ENCODE measurements at regions not wholly inside any gene's neighbourhood (a gene's known extent, or its start where the extent isn't known, plus 50 kb on each side); places are given as distances from the start of the nearest gene placed in this dataset.

- POLR2A ChIA-PET = no interaction called here
These were observed 308.8 kb downstream of the SPRY1 start for GRCh38 chr4:123705419-123705818.

GRCh38 chr4:123706973-123707372 is 310.4 kb downstream of the SPRY1 start:
- CTCF ChIA-PET = no interaction called here

More at GRCh38 chr4:123705419-123705818, 308.8 kb downstream of the SPRY1 start:
- TF ChIP-seq, protein P1, sequence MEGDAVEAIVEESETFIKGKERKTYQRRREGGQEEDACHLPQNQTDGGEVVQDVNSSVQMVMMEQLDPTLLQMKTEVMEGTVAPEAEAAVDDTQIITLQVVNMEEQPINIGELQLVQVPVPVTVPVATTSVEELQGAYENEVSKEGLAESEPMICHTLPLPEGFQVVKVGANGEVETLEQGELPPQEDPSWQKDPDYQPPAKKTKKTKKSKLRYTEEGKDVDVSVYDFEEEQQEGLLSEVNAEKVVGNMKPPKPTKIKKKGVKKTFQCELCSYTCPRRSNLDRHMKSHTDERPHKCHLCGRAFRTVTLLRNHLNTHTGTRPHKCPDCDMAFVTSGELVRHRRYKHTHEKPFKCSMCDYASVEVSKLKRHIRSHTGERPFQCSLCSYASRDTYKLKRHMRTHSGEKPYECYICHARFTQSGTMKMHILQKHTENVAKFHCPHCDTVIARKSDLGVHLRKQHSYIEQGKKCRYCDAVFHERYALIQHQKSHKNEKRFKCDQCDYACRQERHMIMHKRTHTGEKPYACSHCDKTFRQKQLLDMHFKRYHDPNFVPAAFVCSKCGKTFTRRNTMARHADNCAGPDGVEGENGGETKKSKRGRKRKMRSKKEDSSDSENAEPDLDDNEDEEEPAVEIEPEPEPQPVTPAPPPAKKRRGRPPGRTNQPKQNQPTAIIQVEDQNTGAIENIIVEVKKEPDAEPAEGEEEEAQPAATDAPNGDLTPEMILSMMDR (IDR thresholded peaks at IDR 0.05; ENCODE audit: control extremely low read depth, extremely low read depth, low read depth, missing control alignments) = no peak
- no peak for DNase-seq (ENCODE audit: extremely low spot score)
- CTCF ChIA-PET = interaction anchor here (1.1 to 1.7 kb wide), 2 partner anchors 16 to 142 kb away, joined by 3 to 4 read pairs; no protein-coding TSS in a partner anchor

GRCh38 chr4:123708902-123709301 is 312.3 kb downstream of the SPRY1 start:
- TF ChIP-seq, protein P1 (IDR thresholded peaks at IDR 0.05; ENCODE audit: control extremely low read depth, extremely low read depth, low read depth, missing control alignments) = no peak
- POLR2A ChIA-PET = no interaction called here
- DNase-seq (ENCODE audit: extremely low spot score) = no peak
- CTCF ChIA-PET = no interaction called here

More at GRCh38 chr4:123706973-123707372, 310.4 kb downstream of the SPRY1 start:
- TF ChIP-seq, protein P1 (IDR thresholded peaks at IDR 0.05; ENCODE audit: control extremely low read depth, extremely low read depth, low read depth, missing control alignments) = no peak
- POLR2A ChIA-PET = no interaction called here
- no peak for DNase-seq (ENCODE audit: extremely low spot score)

DNA sequence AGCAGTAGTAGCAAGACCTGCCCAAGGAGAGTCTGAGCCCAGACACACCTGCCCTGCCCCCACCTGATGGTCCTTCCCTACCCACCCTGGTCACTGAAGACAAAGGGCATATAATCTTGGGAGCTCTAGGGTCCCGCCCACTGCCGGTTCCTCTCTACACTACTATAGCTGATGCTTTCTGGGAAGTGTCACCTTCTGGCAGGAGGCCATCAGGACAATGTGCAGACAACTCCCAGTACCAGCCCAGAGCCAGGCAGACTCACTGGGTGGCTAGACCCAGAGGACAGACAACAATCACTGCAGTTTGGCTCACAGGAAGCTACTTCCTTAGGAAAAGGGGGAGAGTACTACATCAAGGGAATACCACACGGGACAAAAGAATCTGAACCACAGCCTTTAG is 312.7 kb downstream of the SPRY1 start:
- no peak for DNase-seq (ENCODE audit: extremely low spot score)
- ChIA-PET CTCF (no interaction called here), POLR2A (no interaction called here)
- TF ChIP-seq, protein P1 (IDR thresholded peaks at IDR 0.05; ENCODE audit: control extremely low read depth, extremely low read depth, low read depth, missing control alignments) = no peak

GRCh38 chr4:123731035-123731434 is 334.4 kb downstream of the SPRY1 start:
- ChIA-PET POLR2A (no interaction called here), CTCF (no interaction called here)

GRCh38 chr4:123737156-123737555 is 340.6 kb downstream of the SPRY1 start:
- CTCF ChIA-PET = no interaction called here
- POLR2A ChIA-PET = no interaction called here
- no peak for DNase-seq (ENCODE audit: extremely low spot score)
- TF ChIP-seq, protein P1 (IDR thresholded peaks at IDR 0.05; ENCODE audit: control extremely low read depth, extremely low read depth, low read depth, missing control alignments) = no peak

More at GRCh38 chr4:123731035-123731434, 334.4 kb downstream of the SPRY1 start:
- TF ChIP-seq, protein P1 (IDR thresholded peaks at IDR 0.05; ENCODE audit: control extremely low read depth, extremely low read depth, low read depth, missing control alignments) = no peak
- DNase-seq (ENCODE audit: extremely low spot score) = no peak

DNA sequence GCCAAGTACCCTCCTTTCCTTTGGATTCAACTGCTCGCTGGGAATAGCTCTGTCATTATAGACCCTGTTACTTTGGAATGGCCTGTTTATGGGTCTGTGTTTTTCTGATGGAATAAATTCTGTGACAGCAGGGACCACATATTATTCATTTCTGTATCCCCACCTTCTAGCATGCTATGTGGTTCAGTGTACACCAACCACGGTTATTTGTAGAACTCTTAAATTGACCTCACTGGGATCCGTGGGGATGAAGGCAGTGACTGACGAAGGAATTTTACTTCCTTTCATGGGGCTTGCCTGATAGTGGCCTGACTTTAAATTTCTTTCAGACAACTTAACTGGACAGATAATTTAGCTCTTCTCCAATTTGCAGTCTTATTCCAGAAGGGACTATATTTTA is 343.2 kb downstream of the SPRY1 start:
- no peak for DNase-seq (ENCODE audit: extremely low spot score)
- ChIA-PET POLR2A (no interaction called here), CTCF (no interaction called here)
- TF ChIP-seq, protein P1 (IDR thresholded peaks at IDR 0.05; ENCODE audit: control extremely low read depth, extremely low read depth, low read depth, missing control alignments) = no peak
